ENCODE measurements at regions not wholly inside any gene's neighbourhood (a gene's known extent, or its start where the extent isn't known, plus 50 kb on each side); places are given as distances from the start of the nearest gene placed in this dataset.

- TF ChIP-seq CTCF (IDR thresholded peaks at IDR 0.05 in 4 of 5, conservative IDR thresholded peaks at IDR 0.05 in 1 of 5) (no peak), POLR2A (IDR thresholded peaks at IDR 0.05) (no peak)
Measured at GRCh38 chr4:19358015-19358414, 893.7 kb upstream of the SLIT2 start.

All from gastrocnemius medialis (tissue), 4 donors.